ENCODE measurements at regions not wholly inside any gene's neighbourhood (a gene's known extent, or its start where the extent isn't known, plus 50 kb on each side); places are given as distances from the start of the nearest gene placed in this dataset.

- CTCF ChIA-PET: no interaction called here
- Mint-ChIP-seq H3K27ac (ENCODE audit: unreplicated experiment) (no peak overlapping the region), H3K4me3 (ENCODE audit: low read depth, unreplicated experiment) (no peak overlapping the region), H3K36me3 (ENCODE audit: insufficient read depth, unreplicated experiment) (no peaks in the 10 kb centered on the region), H3K4me1 (ENCODE audit: low read depth, unreplicated experiment) (no peaks in the 10 kb centered on the region), H3K27me3 (ENCODE audit: unreplicated experiment) (peaks cover 98% of the 10 kb centered on the region), H3K9me3 (ENCODE audit: low read depth, unreplicated experiment) (peaks cover 4% of the 10 kb centered on the region)
- intact Hi-C loops (cut with micrococcal nuclease; ENCODE audit: unreplicated experiment): no loop called here
- no TSS peak for BruUV-seq (replicated peaks)
- TF ChIP-seq, protein P1, sequence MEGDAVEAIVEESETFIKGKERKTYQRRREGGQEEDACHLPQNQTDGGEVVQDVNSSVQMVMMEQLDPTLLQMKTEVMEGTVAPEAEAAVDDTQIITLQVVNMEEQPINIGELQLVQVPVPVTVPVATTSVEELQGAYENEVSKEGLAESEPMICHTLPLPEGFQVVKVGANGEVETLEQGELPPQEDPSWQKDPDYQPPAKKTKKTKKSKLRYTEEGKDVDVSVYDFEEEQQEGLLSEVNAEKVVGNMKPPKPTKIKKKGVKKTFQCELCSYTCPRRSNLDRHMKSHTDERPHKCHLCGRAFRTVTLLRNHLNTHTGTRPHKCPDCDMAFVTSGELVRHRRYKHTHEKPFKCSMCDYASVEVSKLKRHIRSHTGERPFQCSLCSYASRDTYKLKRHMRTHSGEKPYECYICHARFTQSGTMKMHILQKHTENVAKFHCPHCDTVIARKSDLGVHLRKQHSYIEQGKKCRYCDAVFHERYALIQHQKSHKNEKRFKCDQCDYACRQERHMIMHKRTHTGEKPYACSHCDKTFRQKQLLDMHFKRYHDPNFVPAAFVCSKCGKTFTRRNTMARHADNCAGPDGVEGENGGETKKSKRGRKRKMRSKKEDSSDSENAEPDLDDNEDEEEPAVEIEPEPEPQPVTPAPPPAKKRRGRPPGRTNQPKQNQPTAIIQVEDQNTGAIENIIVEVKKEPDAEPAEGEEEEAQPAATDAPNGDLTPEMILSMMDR (IDR thresholded peaks at IDR 0.05; ENCODE audit: unreplicated experiment): no peak
- DNase-seq: no peak
Measured at GRCh38 chr18:24536326-24536725, 75.9 kb downstream of the HRH4 start.

GRCh38 chr18:24536834-24537233 is 76.4 kb downstream of the HRH4 start:
- no peak overlapping the region for H3K27ac Mint-ChIP-seq (ENCODE audit: unreplicated experiment)
- peaks cover 98% of the 10 kb centered on the region for H3K27me3 Mint-ChIP-seq (ENCODE audit: unreplicated experiment)
- BruUV-seq (replicated peaks): no TSS peak
- no peak overlapping the region for H3K4me3 Mint-ChIP-seq (ENCODE audit: low read depth, unreplicated experiment)
- no peaks in the 10 kb centered on the region for H3K4me1 Mint-ChIP-seq (ENCODE audit: low read depth, unreplicated experiment)
- intact Hi-C loops (cut with micrococcal nuclease; ENCODE audit: unreplicated experiment): no loop called here
- peaks cover 4% of the 10 kb centered on the region for H3K9me3 Mint-ChIP-seq (ENCODE audit: low read depth, unreplicated experiment)
- CTCF ChIA-PET: no interaction called here
- TF ChIP-seq, protein P1 (IDR thresholded peaks at IDR 0.05; ENCODE audit: unreplicated experiment): no peak
- no peaks in the 10 kb centered on the region for H3K36me3 Mint-ChIP-seq (ENCODE audit: insufficient read depth, unreplicated experiment)
- DNase-seq: no peak

DNA sequence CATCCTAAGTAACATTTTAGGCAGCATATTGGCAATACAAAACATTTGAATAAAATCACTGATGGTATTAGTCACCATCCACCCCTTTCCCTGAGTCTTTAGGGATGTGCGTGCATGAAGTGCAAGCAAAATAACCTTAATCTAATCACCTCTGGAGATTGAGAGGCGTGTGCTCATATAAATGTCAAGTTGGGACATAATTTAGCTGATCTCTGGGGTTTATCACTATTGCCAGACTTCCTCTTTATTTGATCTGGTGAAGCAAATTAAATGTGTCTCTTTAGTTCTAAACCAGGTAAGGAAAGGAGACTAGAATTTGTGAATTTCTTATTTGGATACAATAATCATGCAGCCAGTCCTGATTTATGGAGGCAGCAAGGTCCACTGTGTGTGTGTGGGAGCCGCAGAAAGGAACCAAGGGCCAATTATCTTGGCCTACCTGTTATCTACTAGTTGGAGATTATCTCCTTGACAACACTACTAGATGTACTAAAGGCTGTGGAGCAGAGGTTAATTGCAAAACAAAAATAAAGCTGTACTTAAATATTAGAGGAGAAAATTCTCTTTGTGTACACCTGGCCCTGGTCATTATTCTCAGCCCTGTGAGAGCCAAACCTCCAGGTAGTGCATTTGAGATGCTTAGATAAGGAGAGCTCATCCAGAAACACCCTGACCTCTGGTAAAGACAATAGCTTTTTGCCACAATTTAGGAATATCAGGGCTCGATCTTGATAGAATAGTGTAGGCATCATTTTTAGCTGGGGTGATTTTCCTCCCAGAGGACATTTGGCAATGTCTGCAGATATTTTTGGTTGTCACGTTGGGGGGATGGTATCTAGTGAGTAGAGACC is 78.2 kb downstream of the HRH4 start:
- TF ChIP-seq, protein P1 (IDR thresholded peaks at IDR 0.05; ENCODE audit: unreplicated experiment): no peak
- Mint-ChIP-seq H3K36me3 (ENCODE audit: insufficient read depth, unreplicated experiment) (no peaks in the 10 kb centered on the region), H3K4me1 (ENCODE audit: low read depth, unreplicated experiment) (no peaks in the 10 kb centered on the region), H3K27me3 (ENCODE audit: unreplicated experiment) (peaks cover 86% of the 10 kb centered on the region), H3K27ac (ENCODE audit: unreplicated experiment) (no peak overlapping the region), H3K9me3 (ENCODE audit: low read depth, unreplicated experiment) (no peaks in the 10 kb centered on the region), H3K4me3 (ENCODE audit: low read depth, unreplicated experiment) (no peak overlapping the region)
- BruUV-seq (replicated peaks): no TSS peak
- CTCF ChIA-PET: interaction anchor here (0.6 kb wide), 1 partner anchor 381 kb away, joined by 3 read pairs; no protein-coding TSS in a partner anchor
- no peak for DNase-seq
- intact Hi-C loops (cut with micrococcal nuclease; ENCODE audit: unreplicated experiment): no loop called here

- CTCF ChIA-PET: interaction anchor here (0.5 to 1.0 kb wide), 2 partner anchors 41 to 52 kb away, joined by 3 read pairs; no protein-coding TSS in a partner anchor
- Mint-ChIP-seq H3K4me1 (ENCODE audit: low read depth, unreplicated experiment) (no peaks in the 10 kb centered on the region), H3K36me3 (ENCODE audit: insufficient read depth, unreplicated experiment) (no peaks in the 10 kb centered on the region), H3K27ac (ENCODE audit: unreplicated experiment) (no peak overlapping the region), H3K27me3 (ENCODE audit: unreplicated experiment) (peaks cover 73% of the 10 kb centered on the region), H3K4me3 (ENCODE audit: low read depth, unreplicated experiment) (no peak overlapping the region), H3K9me3 (ENCODE audit: low read depth, unreplicated experiment) (no peaks in the 10 kb centered on the region)
- no peak for DNase-seq
- no TSS peak for BruUV-seq (replicated peaks)
- TF ChIP-seq, protein P1 (IDR thresholded peaks at IDR 0.05; ENCODE audit: unreplicated experiment): no peak
- intact Hi-C loops (cut with micrococcal nuclease; ENCODE audit: unreplicated experiment): loop anchor here (5.0 kb wide), 2 partner anchors 122 to 1292 kb away; no protein-coding TSS in a partner anchor
Measured at GRCh38 chr18:24539866-24540617, 79.6 kb downstream of the HRH4 start.
